ENCODE measurements at regions not wholly inside any gene's neighbourhood (a gene's known extent, or its start where the extent isn't known, plus 50 kb on each side); places are given as distances from the start of the nearest gene placed in this dataset.

DNA sequence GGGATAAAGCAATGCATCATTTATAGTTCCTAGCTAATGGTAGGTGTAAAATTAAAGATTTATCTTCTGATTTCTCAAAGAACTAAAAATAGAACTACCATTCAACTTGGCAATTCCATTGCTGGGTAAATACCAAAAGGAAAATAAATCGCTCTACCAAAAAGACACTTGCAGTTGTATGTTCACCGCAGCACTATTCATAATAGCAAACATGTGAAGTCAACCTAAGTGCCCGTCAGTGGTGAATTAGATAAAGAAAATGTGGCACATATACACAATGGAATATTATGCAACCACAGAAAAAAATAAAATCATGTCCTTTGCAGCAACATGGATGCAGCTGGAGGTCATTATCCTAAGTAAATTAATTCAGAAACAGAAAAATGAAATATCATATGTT, 192.8 kb upstream of the ADRA1D start:
- 81% methylated on average over 3 of the region's 3 CpGs for WGBS (ENCODE audit: missing lambda C conversion rate)
- Histone ChIP-seq H3K27ac (no peak overlapping the region), H3K9me3 (no peaks in the 10 kb centered on the region), H3K4me3 (no peak overlapping the region), H3K4me2 (no peak overlapping the region), H3K4me1 (no peaks in the 10 kb centered on the region)
- FAIRE-seq (no peak), DNase-seq (ENCODE audit: low read depth in 1 of 2, low spot score in 1 of 2) (no peak), ATAC-seq (no peak)
- POLR2A ChIA-PET, result no interaction called here
- TF ChIP-seq POLR2AphosphoS2 (conservative IDR thresholded peaks at IDR 0.05; ENCODE audit: low read length) (no peak), JUNB (IDR thresholded peaks at IDR 0.05) (no peak), CBX8 (IDR thresholded peaks at IDR 0.05) (no peak), CEBPB (IDR thresholded peaks at IDR 0.05) (no peak), POLR2A (IDR thresholded peaks at IDR 0.05; ENCODE audit: low read length) (no peak), CHD4 (IDR thresholded peaks at IDR 0.05; ENCODE audit: borderline replicate concordance) (no peak)
- TF ChIP-seq, protein P1, sequence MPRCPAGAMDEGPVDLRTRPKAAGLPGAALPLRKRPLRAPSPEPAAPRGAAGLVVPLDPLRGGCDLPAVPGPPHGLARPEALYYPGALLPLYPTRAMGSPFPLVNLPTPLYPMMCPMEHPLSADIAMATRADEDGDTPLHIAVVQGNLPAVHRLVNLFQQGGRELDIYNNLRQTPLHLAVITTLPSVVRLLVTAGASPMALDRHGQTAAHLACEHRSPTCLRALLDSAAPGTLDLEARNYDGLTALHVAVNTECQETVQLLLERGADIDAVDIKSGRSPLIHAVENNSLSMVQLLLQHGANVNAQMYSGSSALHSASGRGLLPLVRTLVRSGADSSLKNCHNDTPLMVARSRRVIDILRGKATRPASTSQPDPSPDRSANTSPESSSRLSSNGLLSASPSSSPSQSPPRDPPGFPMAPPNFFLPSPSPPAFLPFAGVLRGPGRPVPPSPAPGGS (IDR thresholded peaks at IDR 0.05), result no peak
- TF ChIP-seq, protein P2, sequence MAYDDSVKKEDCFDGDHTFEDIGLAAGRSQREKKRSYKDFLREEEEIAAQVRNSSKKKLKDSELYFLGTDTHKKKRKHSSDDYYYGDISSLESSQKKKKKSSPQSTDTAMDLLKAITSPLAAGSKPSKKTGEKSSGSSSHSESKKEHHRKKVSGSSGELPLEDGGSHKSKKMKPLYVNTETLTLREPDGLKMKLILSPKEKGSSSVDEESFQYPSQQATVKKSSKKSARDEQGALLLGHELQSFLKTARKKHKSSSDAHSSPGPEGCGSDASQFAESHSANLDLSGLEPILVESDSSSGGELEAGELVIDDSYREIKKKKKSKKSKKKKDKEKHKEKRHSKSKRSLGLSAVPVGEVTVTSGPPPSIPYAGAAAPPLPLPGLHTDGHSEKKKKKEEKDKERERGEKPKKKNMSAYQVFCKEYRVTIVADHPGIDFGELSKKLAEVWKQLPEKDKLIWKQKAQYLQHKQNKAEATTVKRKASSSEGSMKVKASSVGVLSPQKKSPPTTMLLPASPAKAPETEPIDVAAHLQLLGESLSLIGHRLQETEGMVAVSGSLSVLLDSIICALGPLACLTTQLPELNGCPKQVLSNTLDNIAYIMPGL (CRISPR knock-in tag; IDR thresholded peaks at IDR 0.05; ENCODE audit: borderline replicate concordance), result no peak
- TF ChIP-seq, protein P3, sequence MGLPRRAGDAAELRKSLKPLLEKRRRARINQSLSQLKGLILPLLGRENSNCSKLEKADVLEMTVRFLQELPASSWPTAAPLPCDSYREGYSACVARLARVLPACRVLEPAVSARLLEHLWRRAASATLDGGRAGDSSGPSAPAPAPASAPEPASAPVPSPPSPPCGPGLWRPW (IDR thresholded peaks at IDR 0.05), result no peak
- TF ChIP-seq, protein P4, sequence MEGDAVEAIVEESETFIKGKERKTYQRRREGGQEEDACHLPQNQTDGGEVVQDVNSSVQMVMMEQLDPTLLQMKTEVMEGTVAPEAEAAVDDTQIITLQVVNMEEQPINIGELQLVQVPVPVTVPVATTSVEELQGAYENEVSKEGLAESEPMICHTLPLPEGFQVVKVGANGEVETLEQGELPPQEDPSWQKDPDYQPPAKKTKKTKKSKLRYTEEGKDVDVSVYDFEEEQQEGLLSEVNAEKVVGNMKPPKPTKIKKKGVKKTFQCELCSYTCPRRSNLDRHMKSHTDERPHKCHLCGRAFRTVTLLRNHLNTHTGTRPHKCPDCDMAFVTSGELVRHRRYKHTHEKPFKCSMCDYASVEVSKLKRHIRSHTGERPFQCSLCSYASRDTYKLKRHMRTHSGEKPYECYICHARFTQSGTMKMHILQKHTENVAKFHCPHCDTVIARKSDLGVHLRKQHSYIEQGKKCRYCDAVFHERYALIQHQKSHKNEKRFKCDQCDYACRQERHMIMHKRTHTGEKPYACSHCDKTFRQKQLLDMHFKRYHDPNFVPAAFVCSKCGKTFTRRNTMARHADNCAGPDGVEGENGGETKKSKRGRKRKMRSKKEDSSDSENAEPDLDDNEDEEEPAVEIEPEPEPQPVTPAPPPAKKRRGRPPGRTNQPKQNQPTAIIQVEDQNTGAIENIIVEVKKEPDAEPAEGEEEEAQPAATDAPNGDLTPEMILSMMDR (IDR thresholded peaks at IDR 0.05), result no peak
- CTCF ChIA-PET, result no interaction called here

DNA sequence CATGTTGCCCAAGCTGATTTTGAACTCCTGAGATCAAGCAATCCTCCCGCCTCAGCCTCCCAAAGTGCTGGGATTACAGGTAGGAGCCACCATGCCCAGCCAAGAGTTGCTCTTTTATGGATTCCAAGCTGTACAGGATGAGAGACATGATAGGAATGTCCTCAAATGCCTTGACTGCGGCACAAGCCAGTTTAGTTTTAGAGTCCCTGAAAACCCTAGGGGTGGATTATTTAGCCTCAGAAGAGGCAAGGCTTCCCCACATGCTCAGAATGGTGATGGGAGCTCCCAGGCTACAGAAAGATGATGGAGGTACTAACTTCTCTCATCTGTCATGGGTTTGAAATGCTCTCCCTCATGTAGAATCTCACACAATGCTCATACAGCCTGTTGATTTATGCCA, 192.1 kb upstream of the ADRA1D start:
- POLR2A ChIA-PET, result no interaction called here
- H3K4me2 ChIP-seq, result no peak overlapping the region
- TF ChIP-seq MAZ (IDR thresholded peaks at IDR 0.05; ENCODE audit: borderline replicate concordance, low read depth, low read length), result no peak
- TF ChIP-seq KDM1A (IDR thresholded peaks at IDR 0.05; ENCODE audit: low read depth), result no peak
- no peak for TF ChIP-seq HOXB5 (CRISPR knock-in tag; IDR thresholded peaks at IDR 0.05)
- TF ChIP-seq HEYL (CRISPR knock-in tag; IDR thresholded peaks at IDR 0.05), result no peak
- TF ChIP-seq, protein P3 (IDR thresholded peaks at IDR 0.05), result no peak
- TF ChIP-seq, protein P5, sequence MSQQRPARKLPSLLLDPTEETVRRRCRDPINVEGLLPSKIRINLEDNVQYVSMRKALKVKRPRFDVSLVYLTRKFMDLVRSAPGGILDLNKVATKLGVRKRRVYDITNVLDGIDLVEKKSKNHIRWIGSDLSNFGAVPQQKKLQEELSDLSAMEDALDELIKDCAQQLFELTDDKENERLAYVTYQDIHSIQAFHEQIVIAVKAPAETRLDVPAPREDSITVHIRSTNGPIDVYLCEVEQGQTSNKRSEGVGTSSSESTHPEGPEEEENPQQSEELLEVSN (IDR thresholded peaks at IDR 0.05; ENCODE audit: borderline replicate concordance, low read depth), result no peak
- H3K27ac ChIP-seq, result no peak overlapping the region
- H3K9me3 ChIP-seq, result no peaks in the 10 kb centered on the region
- H3K4me1 ChIP-seq, result no peaks in the 10 kb centered on the region
- WGBS (ENCODE audit: missing lambda C conversion rate), result 79% methylated on average over 2 of the region's 2 CpGs
- H3K4me3 ChIP-seq, result no peak overlapping the region
- CTCF ChIA-PET, result no interaction called here
- DNase-seq (ENCODE audit: low read depth in 1 of 2, low spot score in 1 of 2) (no peak), ATAC-seq (no peak), FAIRE-seq (no peak)

DNA sequence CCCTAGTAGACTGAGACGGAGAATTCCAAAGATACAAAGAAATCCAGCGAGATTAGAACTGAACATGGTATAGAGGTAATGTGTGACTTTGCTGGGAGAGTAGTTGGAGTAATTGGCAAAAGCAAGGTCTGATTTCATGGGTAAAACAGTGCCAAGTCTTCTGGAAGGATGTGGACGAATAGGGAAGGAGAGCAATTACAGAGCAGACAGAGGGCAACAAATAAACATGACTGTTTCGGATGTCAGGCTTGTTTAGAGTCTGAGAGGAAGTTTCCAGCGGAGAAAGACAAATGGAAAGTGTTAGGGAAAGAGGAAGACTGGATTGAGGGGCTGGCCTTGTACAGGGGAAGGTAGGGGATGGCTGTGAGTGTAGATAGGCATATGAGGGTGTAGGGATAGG, 190.4 kb upstream of the ADRA1D start:
- DNase-seq (ENCODE audit: low read depth in 1 of 2, low spot score in 1 of 2), result no peak
- no peak overlapping the region for H3K4me3 ChIP-seq
- ChIA-PET CTCF (no interaction called here), POLR2A (no interaction called here)
- H3K27ac ChIP-seq, result no peak overlapping the region
- H3K4me1 ChIP-seq, result no peaks in the 10 kb centered on the region
- WGBS (ENCODE audit: missing lambda C conversion rate), result 60% methylated on average over 5 of the region's 5 CpGs
- H3K9me3 ChIP-seq, result no peaks in the 10 kb centered on the region
- H3K4me2 ChIP-seq, result no peak overlapping the region
- FAIRE-seq, result no peak
- TF ChIP-seq RARB (CRISPR knock-in tag; IDR thresholded peaks at IDR 0.05) (no peak), SMC3 (IDR thresholded peaks at IDR 0.05) (no peak)
- ATAC-seq, result no peak

Data from A549 (cell line).